NCI-H748 (cell line): ENCODE measurements at regions not wholly inside any gene's neighbourhood (a gene's known extent, or its start where the extent isn't known, plus 50 kb on each side); places are given as distances from the start of the nearest gene placed in this dataset.

Experiments used
- DNase-seq: peaks from one replicate; lab custom pipeline; 2025; ENCODE audit not compliant: unreplicated experiment; lab: John Stamatoyannopoulos, UW

- no peak for DNase-seq
Observed at GRCh38 chr2:57862727-57863126, 183.9 kb upstream of the VRK2 start.

- no peak for DNase-seq
Observed at GRCh38 chr2:57864926-57865325, 181.7 kb upstream of the VRK2 start.

- peak; percentile 23 for DNase-seq
Observed at GRCh38 chr2:57867730-57868129, 178.9 kb upstream of the VRK2 start.

- DNase-seq = no peak
Observed at GRCh38 chr2:57868619-57869139, 177.9 kb upstream of the VRK2 start.

GRCh38 chr2:57869758-57870344, 176.8 kb upstream of the VRK2 start:
- no peak for DNase-seq

GRCh38 chr2:57876313-57876712, 170.3 kb upstream of the VRK2 start:
- no peak for DNase-seq

GRCh38 chr2:57877811-57878170, 168.8 kb upstream of the VRK2 start:
- DNase-seq = peak; percentile 66

- DNase-seq = peak; percentile 68
Observed at GRCh38 chr2:57878171-57878865, 168.3 kb upstream of the VRK2 start.

- DNase-seq = no peak
Observed at GRCh38 chr2:57878866-57879210, 167.8 kb upstream of the VRK2 start.

GRCh38 chr2:57880446-57880845, 166.2 kb upstream of the VRK2 start:
- no peak for DNase-seq

- DNase-seq = peak; percentile 41
Observed at GRCh38 chr2:57880967-57881366, 165.6 kb upstream of the VRK2 start.

- peak; percentile 14 for DNase-seq
Observed at GRCh38 chr2:57881998-57882888, 164.4 kb upstream of the VRK2 start.

GRCh38 chr2:57882895-57883515, 163.6 kb upstream of the VRK2 start:
- DNase-seq = peak; percentile 62

- DNase-seq = no peak
Observed at GRCh38 chr2:57884281-57884680, 162.3 kb upstream of the VRK2 start.

GRCh38 chr2:57885742-57886141, 160.9 kb upstream of the VRK2 start:
- no peak for DNase-seq

- DNase-seq = peak; percentile 96
Observed at GRCh38 chr2:57886161-57886786, 160.3 kb upstream of the VRK2 start.

- no peak for DNase-seq
Observed at GRCh38 chr2:57888463-57888862, 158.1 kb upstream of the VRK2 start.

- no peak for DNase-seq
Observed at GRCh38 chr2:57890464-57890863, 156.1 kb upstream of the VRK2 start.

- no peak for DNase-seq
Observed at GRCh38 chr2:57891086-57891712, 155.4 kb upstream of the VRK2 start.

- DNase-seq = no peak
Observed at GRCh38 chr2:57892920-57893319, 153.7 kb upstream of the VRK2 start.

- no peak for DNase-seq
Observed at GRCh38 chr2:57893347-57893746, 153.3 kb upstream of the VRK2 start.
